Frontal cortex (tissue), 3 donors: ENCODE measurements at regions not wholly inside any gene's neighbourhood (a gene's known extent, or its start where the extent isn't known, plus 50 kb on each side); places are given as distances from the start of the nearest gene placed in this dataset.

ENCODE experiments used
- DNase-seq, 2 donors: peaks; one replicate each; pipeline ENCODE4 v3.0.0; 2012; ENCODE audit warnings: low spot score in 2 of 2
- FAIRE-seq: peaks from 2 replicates; lab custom pipeline; 2012; peaks lifted over from hg19 to GRCh38; lab: Jason Lieb, UNC
- donor health status: control.
- donor health status: control.
- donor health status: control.

DNA sequence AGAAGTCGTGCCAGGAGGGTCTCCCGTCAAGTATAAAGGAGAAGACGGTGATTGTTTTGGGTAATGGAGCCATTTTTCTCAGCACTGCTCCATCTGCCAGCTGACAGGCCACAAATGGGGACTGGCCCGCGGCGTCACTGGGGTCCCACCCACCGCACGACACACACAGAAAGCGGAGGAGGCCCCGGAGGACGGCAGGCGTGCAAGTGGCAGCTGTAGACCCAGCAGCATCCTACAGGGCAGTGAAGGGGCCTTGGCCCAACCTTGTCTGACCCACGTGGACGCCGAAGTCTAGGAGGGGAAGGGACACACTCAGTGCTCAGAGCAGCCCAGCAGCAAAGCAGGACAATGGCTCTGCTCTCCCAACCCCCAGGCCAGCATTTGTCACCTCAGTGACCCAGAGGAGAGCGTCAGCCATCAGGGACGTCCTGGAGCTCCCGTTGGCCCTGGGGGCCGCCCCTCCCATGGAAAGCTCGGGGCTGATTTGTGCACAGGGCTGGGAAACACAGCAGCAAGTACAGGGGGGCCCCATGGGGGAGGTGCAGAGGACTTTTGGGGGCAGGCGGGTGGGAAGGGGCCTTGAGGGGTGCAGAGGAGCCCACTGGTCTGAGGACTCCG is 644.4 kb downstream of the BRD1 start:
- DNase-seq (no peak), FAIRE-seq (no peak)

DNA sequence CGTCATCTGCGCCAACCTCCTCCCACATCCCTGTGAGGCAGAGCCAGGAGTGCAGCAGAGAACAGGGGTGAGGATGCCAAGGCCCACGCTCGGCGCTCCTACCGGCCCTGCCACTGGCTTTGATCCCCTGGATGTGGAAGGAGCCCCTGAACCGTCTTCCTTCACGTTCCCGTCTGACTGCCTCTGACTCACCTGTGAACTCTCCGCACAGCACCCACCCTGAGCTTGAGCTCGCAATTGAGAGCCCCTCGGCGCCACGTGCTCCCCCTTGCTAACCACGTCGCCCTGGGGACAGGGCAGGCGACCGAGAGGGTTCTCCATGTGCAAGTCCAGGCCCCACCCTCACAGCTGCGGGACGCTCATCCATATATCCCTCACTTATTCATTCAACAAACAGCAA is 645.3 kb downstream of the BRD1 start:
- no peak for FAIRE-seq
- DNase-seq = no peak

GRCh38 chr22:49181942-49182341 is 645.7 kb downstream of the BRD1 start:
- FAIRE-seq = no peak
- no peak for DNase-seq

- DNase-seq = no peak
- no peak for FAIRE-seq
Observed at GRCh38 chr22:49181431-49181830, 646.2 kb downstream of the BRD1 start.

GRCh38 chr22:49180683-49181024 is 647.0 kb downstream of the BRD1 start:
- DNase-seq (no peak), FAIRE-seq (no peak)

GRCh38 chr22:49179886-49180682 is 647.6 kb downstream of the BRD1 start:
- DNase-seq (no peak), FAIRE-seq (no peak)

DNA sequence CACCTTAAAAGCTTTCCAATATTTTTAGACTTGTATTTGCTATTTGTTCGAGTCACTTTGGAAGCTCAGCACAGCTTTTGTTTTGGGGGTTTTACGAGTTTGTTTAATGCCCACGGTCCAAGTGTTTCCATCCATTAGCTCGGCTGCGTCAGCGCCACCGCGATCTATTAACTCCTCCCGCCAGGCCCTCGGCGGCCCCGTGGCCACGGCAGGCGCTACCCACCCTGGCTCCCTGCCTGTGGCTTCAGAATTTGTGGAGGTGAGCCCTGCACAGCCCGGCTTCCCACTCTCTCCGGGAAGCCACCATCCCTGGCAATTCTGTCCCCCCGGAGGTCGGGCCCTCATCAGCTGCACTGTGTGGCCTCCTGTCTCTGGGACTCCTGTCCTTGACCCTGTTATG is 648.5 kb downstream of the BRD1 start:
- DNase-seq = no peak
- FAIRE-seq = no peak

GRCh38 chr22:49178246-49179005 is 649.2 kb downstream of the BRD1 start:
- no peak for DNase-seq
- no peak for FAIRE-seq

- FAIRE-seq (no peak), DNase-seq (no peak)
Observed at GRCh38 chr22:49177666-49178065, 650.0 kb downstream of the BRD1 start.

DNA sequence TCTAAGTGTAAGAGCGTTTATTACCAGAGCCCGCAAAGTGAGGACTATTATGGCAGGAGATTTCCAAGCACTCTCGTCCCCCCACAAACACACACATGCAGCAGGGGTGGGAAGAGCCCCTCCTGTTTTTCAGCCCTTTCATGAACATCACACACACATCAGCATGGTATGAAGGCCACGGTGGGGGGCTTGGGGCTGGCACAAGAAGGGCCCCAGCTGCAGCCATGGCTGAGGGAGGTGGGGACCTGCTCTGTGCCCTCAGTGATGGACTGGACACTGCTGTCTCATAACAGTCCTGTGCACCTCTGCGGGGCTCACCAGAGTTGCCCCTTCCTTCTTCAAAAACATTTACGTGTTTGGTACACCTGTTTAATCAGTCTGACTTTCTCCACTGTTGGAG is 650.7 kb downstream of the BRD1 start:
- FAIRE-seq (no peak), DNase-seq (no peak)

- no peak for DNase-seq
- FAIRE-seq = no peak
Observed at GRCh38 chr22:49170053-49170452, 657.6 kb downstream of the BRD1 start.

GRCh38 chr22:49169074-49169744 is 658.5 kb downstream of the BRD1 start:
- DNase-seq = no peak
- FAIRE-seq = no peak

GRCh38 chr22:49168219-49168813 is 659.4 kb downstream of the BRD1 start:
- FAIRE-seq = no peak
- DNase-seq = no peak

DNA sequence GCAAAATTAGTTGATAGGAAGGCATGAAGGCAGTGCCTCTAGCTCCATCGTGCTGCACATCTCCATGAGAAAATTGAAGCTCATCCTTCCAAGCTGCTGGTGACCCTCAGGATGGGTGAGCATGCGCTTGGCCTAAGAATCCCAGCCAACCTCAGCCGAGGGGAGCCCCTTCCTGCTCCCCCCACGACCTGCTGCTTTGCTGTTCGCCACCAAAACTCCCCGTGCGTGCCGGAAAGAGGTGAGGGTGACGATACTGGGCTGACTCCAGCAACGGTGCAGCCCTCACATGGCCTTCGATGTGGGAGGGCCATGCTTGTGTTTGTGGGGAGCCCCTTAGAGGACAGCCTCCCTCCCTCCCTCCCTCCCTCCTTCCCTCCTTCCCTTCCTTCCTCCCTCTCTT is 660.9 kb downstream of the BRD1 start:
- no peak for DNase-seq
- no peak for FAIRE-seq

- no peak for FAIRE-seq
- DNase-seq = no peak
Observed at GRCh38 chr22:49166211-49166610, 661.5 kb downstream of the BRD1 start.

GRCh38 chr22:49164773-49165320 is 662.8 kb downstream of the BRD1 start:
- DNase-seq (no peak), FAIRE-seq (no peak)

DNA sequence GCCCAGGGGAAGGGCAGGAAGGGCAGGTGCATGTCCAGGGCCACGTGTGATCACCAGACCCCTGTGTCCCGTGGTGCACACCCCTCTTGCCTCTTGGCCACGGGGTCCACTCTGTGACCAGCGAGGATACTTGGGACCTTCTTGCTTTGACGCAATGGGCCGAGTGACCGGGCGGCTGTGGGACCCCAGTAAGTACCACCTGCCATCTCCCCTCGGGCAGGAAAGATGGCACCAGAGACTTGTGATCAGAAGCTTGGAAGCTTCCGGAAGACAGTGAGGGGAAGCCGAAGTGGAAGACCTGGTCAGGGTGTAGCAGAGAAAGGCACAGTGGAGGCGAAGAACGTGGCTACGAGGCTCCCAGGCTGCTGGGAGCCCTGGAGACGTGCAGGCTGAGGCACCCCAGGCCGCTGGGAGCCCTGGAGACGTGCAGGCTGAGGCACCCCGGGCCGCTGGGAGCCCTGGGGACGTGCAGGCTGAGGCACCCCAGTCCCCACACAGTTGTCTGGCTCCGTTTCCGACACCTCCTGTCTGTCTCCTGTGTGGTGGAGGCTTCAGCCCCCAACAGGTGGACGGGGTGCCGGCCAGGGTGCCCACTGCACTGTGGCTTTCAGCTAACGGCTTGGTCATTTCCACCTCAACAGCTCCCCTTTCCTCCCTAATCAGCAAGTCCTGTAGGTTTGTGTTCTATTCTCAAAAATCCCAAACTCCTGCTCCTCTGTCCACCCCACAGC is 663.5 kb downstream of the BRD1 start:
- no peak for FAIRE-seq
- no peak for DNase-seq

DNA sequence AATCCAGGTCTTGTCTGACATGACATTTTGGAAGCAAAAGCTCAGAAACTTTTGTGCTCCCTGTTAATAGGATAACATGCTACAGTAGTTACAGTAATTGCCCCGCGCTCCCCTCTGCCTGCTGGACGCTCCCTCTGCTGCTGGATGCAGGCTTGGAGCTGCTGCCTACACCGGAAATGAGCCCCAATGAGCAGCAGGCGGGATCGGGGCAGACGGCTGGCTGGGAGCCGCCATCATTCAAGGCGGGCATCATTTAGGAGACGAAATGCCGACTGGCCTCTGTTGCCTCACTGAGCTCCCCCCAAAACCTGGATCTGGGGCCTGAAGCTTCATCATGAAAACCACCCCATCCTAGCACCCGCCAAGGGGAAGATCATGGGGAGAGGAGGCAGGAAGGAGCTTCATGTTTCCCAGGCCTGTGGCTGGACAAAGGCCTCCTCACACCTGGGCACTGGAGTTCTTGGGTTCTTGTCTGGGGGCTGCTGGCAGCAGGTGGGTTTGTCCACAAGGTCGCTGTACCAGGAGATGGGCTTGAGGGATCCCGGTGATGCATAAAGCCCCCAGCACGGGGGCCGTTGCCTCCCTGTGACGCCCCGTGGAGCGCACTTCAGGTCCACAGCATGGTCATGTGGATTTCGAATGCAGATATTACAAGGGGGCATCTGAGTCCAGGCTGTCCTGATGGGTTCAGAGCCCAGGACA is 664.3 kb downstream of the BRD1 start:
- no peak for FAIRE-seq
- no peak for DNase-seq

GRCh38 chr22:49162841-49163240 is 664.8 kb downstream of the BRD1 start:
- FAIRE-seq = no peak
- DNase-seq = no peak
